ENCODE measurements at regions not wholly inside any gene's neighbourhood (a gene's known extent, or its start where the extent isn't known, plus 50 kb on each side); places are given as distances from the start of the nearest gene placed in this dataset.

DNA sequence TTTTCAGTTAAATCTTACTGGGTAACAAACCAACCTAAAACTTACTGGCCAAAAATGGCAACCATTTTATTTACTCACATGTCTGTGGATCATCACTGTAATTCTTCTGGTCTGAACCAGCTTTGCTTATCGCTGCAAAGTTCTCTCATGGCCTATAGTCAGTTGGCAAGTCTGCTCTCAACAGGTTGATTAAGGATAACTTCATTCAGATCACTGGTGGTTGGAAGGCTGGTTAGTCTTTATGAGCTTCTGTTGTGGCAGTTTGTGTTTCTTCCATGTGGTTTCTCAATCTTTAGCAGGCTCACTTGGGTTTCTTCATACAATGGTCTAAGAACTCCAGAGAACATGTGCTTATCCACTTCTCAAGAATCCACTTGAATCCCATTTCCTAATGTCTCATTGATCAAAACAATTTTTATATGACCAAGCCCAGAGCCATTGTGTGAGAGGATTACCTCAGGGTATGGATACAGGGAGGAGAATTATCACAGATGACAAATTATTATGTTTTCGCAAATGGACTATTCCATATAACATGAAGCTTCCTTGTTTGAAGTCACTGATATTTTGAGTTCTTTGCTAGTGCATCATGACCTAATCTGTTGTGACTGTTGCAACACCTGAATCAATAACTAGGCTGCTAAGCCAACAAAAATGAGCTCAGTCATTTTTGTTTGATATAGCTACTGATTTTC, 155.4 kb upstream of the BMP2 start:
- TF ChIP-seq RFX5 (IDR thresholded peaks at IDR 0.05; ENCODE audit: borderline replicate concordance, low read depth, low read length) (no peak), EP300 (IDR thresholded peaks at IDR 0.05; ENCODE audit: borderline replicate concordance in 1 of 2, low read depth in 2 of 2, low read length in 2 of 2) (no peak), SP1 (IDR thresholded peaks at IDR 0.05; ENCODE audit: low read depth, low read length) (no peak)
